Mesenchymal stem cell (in vitro differentiated cells and primary cell): ENCODE measurements at regions not wholly inside any gene's neighbourhood (a gene's known extent, or its start where the extent isn't known, plus 50 kb on each side); places are given as distances from the start of the nearest gene placed in this dataset.
"Not testable (repeated sequence)": the region's sequence is repeated elsewhere in the genome, so short reads cannot be mapped to it uniquely, and the experiment has no call there.

ENCODE experiments used
- DNase-seq: peaks from one replicate; pipeline ENCODE4 v3.0.0-alpha.2; 2013
- H2AFZ ChIP-seq: one replicate; pipeline ENCODE4 v1.6.1; 2013; ENCODE audit warnings: low read depth, mild to moderate bottlenecking, control low read depth, inconsistent platforms, low read length, moderate library complexity
- H2AK5ac ChIP-seq: 2 replicates; pipeline ENCODE4 v1.6.1; 2013; ENCODE audit warnings: low read length, moderate library complexity, mild to moderate bottlenecking, inconsistent platforms; ENCODE audit not compliant: severe bottlenecking
- H2BK120ac ChIP-seq: one replicate; pipeline ENCODE4 v1.6.1; 2013; ENCODE audit warnings: low read depth, mild to moderate bottlenecking, inconsistent platforms, low read length, moderate library complexity
- H2BK12ac ChIP-seq, 2 experiments: one replicate each; pipeline ENCODE4 v1.6.1; 2013; ENCODE audit warnings: inconsistent platforms in 2 of 2, low read length in 2 of 2, mild to moderate bottlenecking in 2 of 2, moderate library complexity in 2 of 2, control low read depth in 1 of 2
- H2BK15ac ChIP-seq: one replicate; pipeline ENCODE4 v1.6.1; 2013; ENCODE audit warnings: mild to moderate bottlenecking, low read depth, inconsistent platforms; ENCODE audit not compliant: poor library complexity, severe bottlenecking
- H2BK5ac ChIP-seq: 2 replicates; pipeline ENCODE4 v1.6.1; 2013; ENCODE audit warnings: low read depth, mild to moderate bottlenecking, low read length, control low read depth, inconsistent platforms; ENCODE audit not compliant: poor library complexity, severe bottlenecking
- H3K14ac ChIP-seq, 2 experiments: one replicate each; pipeline ENCODE4 v1.6.1; 2013; ENCODE audit warnings: inconsistent platforms in 2 of 2, low read length in 2 of 2, control low read depth in 1 of 2, mild to moderate bottlenecking in 1 of 2, moderate library complexity in 1 of 2
- H3K18ac ChIP-seq, 2 experiments: one replicate each; pipeline ENCODE4 v1.6.1; 2013; ENCODE audit warnings: inconsistent platforms in 2 of 2, low read length in 2 of 2, control low read depth in 1 of 2, low read depth in 1 of 2, mild to moderate bottlenecking in 1 of 2
- H3K23ac ChIP-seq, 2 experiments: one replicate each; pipeline ENCODE4 v1.6.1; 2013; ENCODE audit warnings: inconsistent platforms in 2 of 2, low read length in 2 of 2, mild to moderate bottlenecking in 2 of 2, moderate library complexity in 2 of 2, control low read depth in 1 of 2
- H3K27ac ChIP-seq: 2 replicates; pipeline ENCODE4 v1.5.1; 2013; ENCODE audit warnings: mild to moderate bottlenecking, moderate library complexity, low read length, control low read depth, inconsistent platforms; ENCODE audit not compliant: poor library complexity, severe bottlenecking
- H3K27me3 ChIP-seq, 2 experiments: 2 replicates each; pipeline versions ENCODE4 v1.6.1 to v1.7.0; 2013; ENCODE audit warnings: low read length in 2 of 2, mild to moderate bottlenecking in 2 of 2, moderate library complexity in 2 of 2, control low read depth in 1 of 2, inconsistent platforms in 1 of 2; ENCODE audit not compliant: control insufficient read depth in 1 of 2, insufficient read depth in 1 of 2
- H3K36me3 ChIP-seq, 2 experiments: 2 replicates each; pipeline versions ENCODE4 v1.6.1 to v1.7.0; 2013; ENCODE audit warnings: low read length in 2 of 2, control low read depth in 1 of 2, inconsistent platforms in 1 of 2, low read depth in 1 of 2, mild to moderate bottlenecking in 1 of 2; ENCODE audit not compliant: insufficient read depth in 2 of 2, control insufficient read depth in 1 of 2
- H3K4ac ChIP-seq, 2 experiments: one replicate each; pipeline ENCODE4 v1.6.1; 2013; ENCODE audit warnings: inconsistent platforms in 2 of 2, low read length in 2 of 2, mild to moderate bottlenecking in 2 of 2, moderate library complexity in 2 of 2, control low read depth in 1 of 2, low read depth in 1 of 2
- H3K4me1 ChIP-seq: 2 replicates; pipeline ENCODE4 v1.6.1; 2013; ENCODE audit warnings: low read depth, low read length, control low read depth; ENCODE audit not compliant: control insufficient read depth, insufficient read depth
- H3K4me2 ChIP-seq: 2 replicates; pipeline ENCODE4 v1.6.1; 2013; ENCODE audit warnings: low read length, mild to moderate bottlenecking, inconsistent platforms; ENCODE audit not compliant: poor library complexity, severe bottlenecking
- H3K4me3 ChIP-seq, 2 experiments: 2 replicates each; pipeline versions ENCODE4 v1.5.1 to v1.7.0; 2013; ENCODE audit warnings: low read length in 2 of 2, mild to moderate bottlenecking in 2 of 2, control low read depth in 1 of 2, low read depth in 1 of 2; ENCODE audit not compliant: insufficient read depth in 1 of 2
- H3K79me1 ChIP-seq: replicated peaks from 2 replicates; pipeline ENCODE4 v1.6.1; 2013; ENCODE audit warnings: mild to moderate bottlenecking, control low read depth, low read length, inconsistent platforms; ENCODE audit not compliant: poor library complexity, severe bottlenecking
- H3K9ac ChIP-seq: 2 replicates; pipeline ENCODE4 v1.7.0; 2013; ENCODE audit warnings: mild to moderate bottlenecking, low read length, moderate library complexity
- H3K9me3 ChIP-seq: 2 replicates; pipeline ENCODE4 v1.7.0; 2013; ENCODE audit warnings: mild to moderate bottlenecking, low read length; ENCODE audit not compliant: control insufficient read depth
- H4K8ac ChIP-seq: one replicate; pipeline ENCODE4 v1.6.1; 2013; ENCODE audit warnings: inconsistent platforms, mild to moderate bottlenecking, low read length, moderate library complexity
- H4K91ac ChIP-seq: one replicate; pipeline ENCODE4 v1.6.1; 2013; ENCODE audit warnings: mild to moderate bottlenecking, low read length, inconsistent platforms
- WGBS: methylation state at CpG from one replicate; pipeline ENCODE4 v1.1.7; 2013; ENCODE audit warnings: mixed read lengths; 5-methylcytosine and 5-hydroxymethylcytosine counted together

- H3K4me1 ChIP-seq, H3K9me3 ChIP-seq, H2AFZ ChIP-seq, H2BK120ac ChIP-seq, H3K27ac ChIP-seq, H3K36me3 ChIP-seq, H2BK12ac ChIP-seq, H3K4me2 ChIP-seq, H2BK15ac ChIP-seq, H3K27me3 ChIP-seq, DNase-seq, H2BK5ac ChIP-seq, H4K91ac ChIP-seq, H3K14ac ChIP-seq, H3K23ac ChIP-seq, H2AK5ac ChIP-seq, H3K18ac ChIP-seq, H3K9ac ChIP-seq, H3K79me1 ChIP-seq, H4K8ac ChIP-seq, H3K4me3 ChIP-seq, H3K4ac ChIP-seq: not testable (repeated sequence)
- WGBS: 65% methylated on average over 16 of the region's 19 CpGs
These were observed 1137.5 kb downstream of the TMEM121 start for GRCh38 chr14:106663805-106664410.

DNA sequence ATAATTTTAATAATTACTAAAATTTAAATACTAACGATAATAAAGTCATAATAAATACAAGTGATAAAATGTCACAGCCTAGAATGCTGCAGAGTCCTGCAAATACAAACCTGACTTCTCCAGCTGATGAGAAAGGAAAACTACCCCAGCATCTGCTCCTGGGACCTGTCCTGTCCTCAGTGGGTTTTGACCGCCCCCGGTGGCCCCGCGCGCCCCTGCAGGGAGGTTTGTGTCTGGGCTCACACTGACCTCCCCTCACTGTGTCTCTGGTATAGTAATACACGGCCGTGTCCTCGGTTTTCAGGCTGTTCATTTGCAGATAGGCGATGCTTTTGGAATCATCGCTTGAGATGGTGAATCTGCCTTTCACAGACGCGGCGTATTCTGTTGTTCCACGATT is 1139.4 kb downstream of the TMEM121 start:
- Histone ChIP-seq H3K27me3 (no peaks in the 10 kb centered on the region), H2AK5ac (no peak overlapping the region)

GRCh38 chr14:106666341-106666740 is 1140.0 kb downstream of the TMEM121 start:
- no peak overlapping the region for H2BK120ac ChIP-seq
- H3K9ac ChIP-seq: no peak overlapping the region
- DNase-seq: no peak
- no peak overlapping the region for H3K4me2 ChIP-seq
- H3K14ac ChIP-seq: no peak overlapping the region
- no peaks in the 10 kb centered on the region for H3K36me3 ChIP-seq
- no peaks in the 10 kb centered on the region for H3K79me1 ChIP-seq
- H3K4me1 ChIP-seq: no peaks in the 10 kb centered on the region
- H4K8ac ChIP-seq: no peak overlapping the region
- H3K4me3 ChIP-seq: no peak overlapping the region
- no peak overlapping the region for H3K27ac ChIP-seq
- peak overlapping the region; percentile 57 for H2BK5ac ChIP-seq
- H2BK12ac ChIP-seq: no peak overlapping the region
- H2AK5ac ChIP-seq: no peak overlapping the region
- no peaks in the 10 kb centered on the region for H3K27me3 ChIP-seq
- H3K18ac ChIP-seq: no peak overlapping the region
- WGBS: 76% methylated on average over 3 of the region's 4 CpGs
- no peaks in the 10 kb centered on the region for H3K9me3 ChIP-seq
- H4K91ac ChIP-seq: no peak overlapping the region
- H2AFZ ChIP-seq: no peak overlapping the region
- no peak overlapping the region for H3K4ac ChIP-seq
- no peak overlapping the region for H2BK15ac ChIP-seq
- no peak overlapping the region for H3K23ac ChIP-seq

More for the DNA sequence above, 1139.4 kb downstream of the TMEM121 start:
- WGBS: 92% methylated on average over 15 of the region's 15 CpGs
- Histone ChIP-seq H3K4me1 (no peaks in the 10 kb centered on the region), H2BK15ac (no peak overlapping the region), H3K9ac (no peak overlapping the region), H2BK5ac (no peak overlapping the region), H2BK120ac (no peak overlapping the region), H3K27ac (no peak overlapping the region), H3K14ac (no peak overlapping the region), H3K18ac (no peak overlapping the region), H3K23ac (no peak overlapping the region), H4K8ac (no peak overlapping the region), H3K9me3 (no peaks in the 10 kb centered on the region), H4K91ac (no peak overlapping the region), H2BK12ac (no peak overlapping the region), H3K4ac (no peak overlapping the region), H3K36me3 (no peaks in the 10 kb centered on the region), H3K4me2 (no peak overlapping the region), H3K79me1 (no peaks in the 10 kb centered on the region), H2AFZ (no peak overlapping the region), H3K4me3 (no peak overlapping the region)
- no peak for DNase-seq

DNA sequence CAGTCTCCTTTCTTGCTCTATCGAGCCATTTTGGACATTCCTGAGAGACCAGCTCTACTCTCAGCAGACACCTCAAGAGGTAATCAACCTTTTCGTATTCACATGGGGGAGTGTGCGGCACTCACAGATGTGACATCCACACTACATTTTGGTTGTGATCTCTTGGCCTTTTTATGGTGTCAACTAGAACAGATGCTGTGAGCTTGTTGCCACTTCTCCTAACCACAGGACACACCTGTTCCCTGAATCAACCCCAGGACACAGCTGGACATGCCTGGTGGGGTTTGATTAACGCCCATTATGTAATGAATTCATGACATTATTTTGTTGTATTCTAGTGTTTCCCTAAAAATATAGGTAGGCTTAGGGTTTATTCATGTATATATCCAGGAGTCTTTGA is 1143.6 kb downstream of the TMEM121 start:
- Histone ChIP-seq H3K36me3 (no peaks in the 10 kb centered on the region), H4K8ac (no peak overlapping the region), H3K27me3 (no peaks in the 10 kb centered on the region), H4K91ac (no peak overlapping the region), H3K23ac (no peak overlapping the region), H3K9me3 (no peaks in the 10 kb centered on the region), H3K14ac (no peak overlapping the region), H3K4ac (no peak overlapping the region), H3K27ac (no peak overlapping the region), H3K4me1 (no peaks in the 10 kb centered on the region), H2BK5ac (no peak overlapping the region), H3K9ac (no peak overlapping the region), H3K4me2 (no peak overlapping the region), H3K4me3 (no peak overlapping the region), H2BK12ac (no peak overlapping the region), H2BK120ac (no peak overlapping the region), H2BK15ac (no peak overlapping the region), H3K79me1 (no peaks in the 10 kb centered on the region), H2AK5ac (no peak overlapping the region), H2AFZ (no peak overlapping the region), H3K18ac (no peak overlapping the region)
- 73% methylated on average over 3 of the region's 4 CpGs for WGBS
- no peak for DNase-seq
